G401 (cell line): ENCODE measurements at regions not wholly inside any gene's neighbourhood (a gene's known extent, or its start where the extent isn't known, plus 50 kb on each side); places are given as distances from the start of the nearest gene placed in this dataset.
A peak's percentile ranks its signal among the peaks of the same experiment; 100 is the strongest.

ENCODE experiments used
- DNase-seq: peaks from one replicate; pipeline ENCODE4 v3.0.0-alpha.2; 2015; ENCODE audit warnings: low spot score
- in situ Hi-C: cut with HindIII; loops from 2 replicates; pipeline ENCODE4 v1.10.0; 2016; ENCODE audit warnings: low sequenced_read_pairs, mixed read lengths

- DNase-seq: no peak
- in situ Hi-C loops: no loop called here
Measured at GRCh38 chrX:45773572-45773971, 572.9 kb upstream of the DIPK2B start.

- DNase-seq: no peak
Measured at GRCh38 chrX:45771560-45772340, 571.1 kb upstream of the DIPK2B start.

GRCh38 chrX:45771114-45771513, 570.4 kb upstream of the DIPK2B start:
- in situ Hi-C loops: no loop called here
- DNase-seq: no peak

More at GRCh38 chrX:45771560-45772340, 571.1 kb upstream of the DIPK2B start:
- in situ Hi-C loops: no loop called here

GRCh38 chrX:45769761-45770582, 569.3 kb upstream of the DIPK2B start:
- peak; percentile 11 for DNase-seq
- in situ Hi-C loops: no loop called here

- no peak for DNase-seq
- in situ Hi-C loops: no loop called here
Measured at GRCh38 chrX:45768666-45769236, 568.1 kb upstream of the DIPK2B start.

- no peak for DNase-seq
- in situ Hi-C loops: no loop called here
Measured at GRCh38 chrX:45766981-45767501, 566.4 kb upstream of the DIPK2B start.

- in situ Hi-C loops: no loop called here
Measured at GRCh38 chrX:45765767-45766166, 565.1 kb upstream of the DIPK2B start.

GRCh38 chrX:45765281-45765680, 564.6 kb upstream of the DIPK2B start:
- no peak for DNase-seq
- in situ Hi-C loops: no loop called here

More at GRCh38 chrX:45765767-45766166, 565.1 kb upstream of the DIPK2B start:
- DNase-seq: no peak

GRCh38 chrX:45762699-45763647, 562.3 kb upstream of the DIPK2B start:
- in situ Hi-C loops: no loop called here
- DNase-seq: no peak

GRCh38 chrX:45761920-45762319, 561.2 kb upstream of the DIPK2B start:
- DNase-seq: no peak
- in situ Hi-C loops: no loop called here

GRCh38 chrX:45760187-45760742, 559.6 kb upstream of the DIPK2B start:
- DNase-seq: no peak
- in situ Hi-C loops: no loop called here

- in situ Hi-C loops: no loop called here
- DNase-seq: no peak
Measured at GRCh38 chrX:45758738-45759397, 558.2 kb upstream of the DIPK2B start.

GRCh38 chrX:45758319-45758718, 557.6 kb upstream of the DIPK2B start:
- no peak for DNase-seq
- in situ Hi-C loops: no loop called here

GRCh38 chrX:45757272-45757671, 556.6 kb upstream of the DIPK2B start:
- DNase-seq: no peak
- in situ Hi-C loops: no loop called here

- in situ Hi-C loops: no loop called here
- DNase-seq: no peak
Measured at GRCh38 chrX:45756557-45756956, 555.9 kb upstream of the DIPK2B start.

GRCh38 chrX:45755703-45756102, 555.0 kb upstream of the DIPK2B start:
- in situ Hi-C loops: no loop called here

GRCh38 chrX:45751156-45751555, 550.5 kb upstream of the DIPK2B start:
- in situ Hi-C loops: no loop called here
- DNase-seq: no peak

More at GRCh38 chrX:45755703-45756102, 555.0 kb upstream of the DIPK2B start:
- DNase-seq: no peak

- in situ Hi-C loops: no loop called here
- no peak for DNase-seq
Measured at GRCh38 chrX:45750639-45751038, 550.0 kb upstream of the DIPK2B start.
